HCT116 (cell line): ENCODE measurements at regions not wholly inside any gene's neighbourhood (a gene's known extent, or its start where the extent isn't known, plus 50 kb on each side); places are given as distances from the start of the nearest gene placed in this dataset.

Experiments
- ATAC-seq: fragments of 200-7000 bp; cut with Tn5 transposase; 2 replicates; pipeline ENCODE4 v1.9.1; 2020; ENCODE audit warnings: mild to moderate bottlenecking, moderate library complexity
- BruUV-seq: library from RNA; stranded (reverse); fragments of 400-500 nt; replicated peaks from 2 replicates; lab custom pipeline; 2021; lab: Mats Ljungman, UMichigan
- CTCF ChIA-PET: fragments of 300-600 bp; sonication (Branson Sonifier 250); formaldehyde crosslinking; loops from one replicate; lab custom pipeline; 2021; ENCODE audit warnings: antibody characterized with exemption; lab: Charles Lee
- POLR2A ChIA-PET: fragments of 300-600, 350-600 bp; sonication (Branson Sonifier 250); formaldehyde crosslinking; loops from one replicate; lab custom pipeline; 2021; ENCODE audit warnings: antibody characterized with exemption; lab: Charles Lee
- RAD21 ChIA-PET, 2 experiments: fragments of 300-600 bp; sonication (Branson Sonifier 250); formaldehyde crosslinking; loops; one replicate each; lab custom pipeline; 2023; ENCODE audit warnings: low total read pairs in 2 of 2; ENCODE audit not compliant: uncharacterized antibody in 2 of 2, unreplicated experiment in 2 of 2, low non-redundant PET in 1 of 2; lab: Charles Lee
- DNase-seq: peaks from one replicate; pipeline ENCODE4 v3.0.0-alpha.2; 2010; ENCODE audit warnings: low read depth, low spot score
- H2AFZ ChIP-seq: fragments of 200-600 bp; shearing (Covaris generic), sonication (generic); 2 replicates; pipeline ENCODE4 v1.6.1; 2017; ENCODE audit warnings: low read depth, mixed run types, mixed read lengths, antibody characterized with exemption, low read length; ENCODE audit not compliant: poor library complexity, severe bottlenecking
- H3K27ac ChIP-seq: 2 replicates; pipeline ENCODE4 v1.5.1; 2012; ENCODE audit warnings: low read depth, low read length
- H3K27me3 ChIP-seq: fragments of 200-600 bp; sonication (generic); 2 replicates; pipeline ENCODE4 v1.6.1; 2016; ENCODE audit warnings: mixed run types, low read length, mixed read lengths; ENCODE audit not compliant: insufficient read depth
- H3K36me3 ChIP-seq, 2 experiments: fragments of 200-500 bp in 1 of 2; fragments of 200-600 bp in 1 of 2; sonication (Bioruptor generic) in 1 of 2; sonication (generic) in 1 of 2; 2 replicates each; pipeline versions ENCODE4 v1.5.1 to v1.6.1; 2014 to 2016; ENCODE audit warnings: low read length in 2 of 2, inconsistent platforms in 1 of 2, mixed read lengths in 1 of 2, mixed run types in 1 of 2; ENCODE audit not compliant: insufficient read depth in 2 of 2, control insufficient read depth in 1 of 2
- H3K4me1 ChIP-seq, 2 experiments: fragments of 200-600 bp in 1 of 2; sonication (generic) in 1 of 2; 2 replicates each; pipeline versions ENCODE4 v1.5.1 to v1.6.1; 2012 to 2017; ENCODE audit warnings: low read length in 2 of 2, inconsistent platforms in 1 of 2, mild to moderate bottlenecking in 1 of 2, mixed read lengths in 1 of 2, mixed run types in 1 of 2, moderate library complexity in 1 of 2; ENCODE audit not compliant: insufficient read depth in 2 of 2, control insufficient read depth in 1 of 2
- H3K4me2 ChIP-seq: fragments of 200-600 bp; sonication (generic); 2 replicates; pipeline ENCODE4 v1.6.1; 2017; ENCODE audit warnings: mixed run types, low read length, mixed read lengths
- H3K4me3 ChIP-seq, 2 experiments: fragments of 200-600 bp in 1 of 2; sonication (generic) in 1 of 2; replicated peaks in 1 of 2; 2 replicates each; pipeline ENCODE4 v1.5.1; 2011 to 2016; ENCODE audit warnings: low read length in 2 of 2, control low read depth in 1 of 2, low read depth in 1 of 2, mild to moderate bottlenecking in 1 of 2, mixed read lengths in 1 of 2, mixed run types in 1 of 2
- H3K79me2 ChIP-seq: fragments of 200-600 bp; sonication (generic); 2 replicates; pipeline ENCODE4 v1.6.1; 2017; ENCODE audit warnings: mild to moderate bottlenecking, mixed run types, low read length, moderate library complexity, mixed read lengths; ENCODE audit not compliant: insufficient read depth
- H3K9ac ChIP-seq: fragments of 200-600 bp; sonication (generic); 2 replicates; pipeline ENCODE4 v1.6.1; 2016; ENCODE audit warnings: low read length, mixed read lengths
- H3K9me2 ChIP-seq: fragments of 200-600 bp; sonication (generic), shearing (Covaris generic); 2 replicates; pipeline ENCODE4 v1.6.1; 2017; ENCODE audit warnings: mixed run types, mild to moderate bottlenecking, moderate library complexity; ENCODE audit not compliant: insufficient read depth
- H3K9me3 ChIP-seq, 2 experiments: fragments of 200-500 bp in 1 of 2; fragments of 200-600 bp in 1 of 2; sonication (Bioruptor generic) in 1 of 2; sonication (generic) in 1 of 2; 2 replicates each; pipeline ENCODE4 v1.6.1; 2014 to 2017; ENCODE audit warnings: low read length in 2 of 2, mixed read lengths in 2 of 2, inconsistent platforms in 1 of 2, low read depth in 1 of 2, mild to moderate bottlenecking in 1 of 2, mixed run types in 1 of 2, moderate library complexity in 1 of 2; ENCODE audit not compliant: control insufficient read depth in 1 of 2, insufficient read depth in 1 of 2
- H4K20me1 ChIP-seq: fragments of 200-600 bp; sonication (generic), shearing (Covaris generic); 2 replicates; pipeline ENCODE4 v1.6.1; 2017; ENCODE audit warnings: mixed run types, mild to moderate bottlenecking, moderate library complexity; ENCODE audit not compliant: insufficient read depth
- ATF3 ChIP-seq: IDR thresholded peaks from 2 replicates; pipeline ENCODE4 v1.6.1; 2012
- CBX3 ChIP-seq: IDR thresholded peaks from 2 replicates; pipeline ENCODE4 v1.6.1; 2012; ENCODE audit warnings: low read depth
- EZH2 ChIP-seq: fragments of 200-600 bp; sonication (generic); IDR thresholded peaks from 2 replicates; pipeline ENCODE4 v1.6.1; 2017; ENCODE audit warnings: antibody characterized with exemption, mixed run types
- FOSL1 ChIP-seq: IDR thresholded peaks from 2 replicates; pipeline ENCODE4 v1.6.1; 2012; ENCODE audit warnings: low read depth
- JUND ChIP-seq: IDR thresholded peaks from 2 replicates; pipeline ENCODE4 v1.6.1; 2012
- MAX ChIP-seq: IDR thresholded peaks from 2 replicates; pipeline ENCODE4 v1.6.1; 2012
- POLR2AphosphoS5 ChIP-seq: IDR thresholded peaks from 2 replicates; pipeline ENCODE4 v1.6.1; 2011; ENCODE audit warnings: mild to moderate bottlenecking, low read depth, low read length, moderate library complexity
- RAD21 ChIP-seq: IDR thresholded peaks from 2 replicates; pipeline ENCODE4 v1.6.1; 2012; ENCODE audit warnings: low read depth, mild to moderate bottlenecking
- SP1 ChIP-seq: IDR thresholded peaks from 2 replicates; pipeline ENCODE4 v1.6.1; 2012; ENCODE audit warnings: low read depth
- SRF ChIP-seq: IDR thresholded peaks from 2 replicates; pipeline ENCODE4 v1.6.1; 2012; ENCODE audit warnings: low read depth
- YY1 ChIP-seq: IDR thresholded peaks from 2 replicates; pipeline ENCODE4 v1.6.1; 2011; ENCODE audit warnings: low read length, low read depth, moderate library complexity, mild to moderate bottlenecking; ENCODE audit not compliant: insufficient replicate concordance; ENCODE audit errors: extremely low read depth
- intact Hi-C: fragments of 100-400 bp; cut with micrococcal nuclease; formaldehyde crosslinking; loops from 2 replicates; pipeline ENCODE4 v1.10.0; 2022
- TF ChIP-seq, protein P1 (sequence below): IDR thresholded peaks from 2 replicates; pipeline ENCODE4 v1.6.1; 2012; ENCODE audit warnings: low read depth

DNA sequence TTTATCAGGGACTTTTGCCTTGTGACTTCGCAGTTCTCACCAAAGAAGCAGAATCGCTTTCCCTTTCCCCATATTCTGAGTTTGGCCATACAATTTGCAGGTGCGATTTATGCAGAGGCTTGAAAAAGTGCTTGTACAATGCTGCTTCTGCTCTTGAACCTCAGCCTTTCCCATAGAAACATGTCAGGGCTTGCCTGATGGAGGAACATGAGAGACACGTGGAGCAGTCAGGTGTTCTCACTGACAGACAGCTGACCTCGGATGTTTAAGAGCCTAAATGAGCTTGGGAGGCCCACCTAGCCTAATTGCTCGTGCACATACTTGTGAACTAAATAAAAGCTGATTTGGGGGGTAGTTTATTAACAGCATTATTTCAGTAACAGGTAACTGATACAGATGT lies 290.0 kb downstream of the S1PR1 start (continued):
- TF ChIP-seq, protein P1, sequence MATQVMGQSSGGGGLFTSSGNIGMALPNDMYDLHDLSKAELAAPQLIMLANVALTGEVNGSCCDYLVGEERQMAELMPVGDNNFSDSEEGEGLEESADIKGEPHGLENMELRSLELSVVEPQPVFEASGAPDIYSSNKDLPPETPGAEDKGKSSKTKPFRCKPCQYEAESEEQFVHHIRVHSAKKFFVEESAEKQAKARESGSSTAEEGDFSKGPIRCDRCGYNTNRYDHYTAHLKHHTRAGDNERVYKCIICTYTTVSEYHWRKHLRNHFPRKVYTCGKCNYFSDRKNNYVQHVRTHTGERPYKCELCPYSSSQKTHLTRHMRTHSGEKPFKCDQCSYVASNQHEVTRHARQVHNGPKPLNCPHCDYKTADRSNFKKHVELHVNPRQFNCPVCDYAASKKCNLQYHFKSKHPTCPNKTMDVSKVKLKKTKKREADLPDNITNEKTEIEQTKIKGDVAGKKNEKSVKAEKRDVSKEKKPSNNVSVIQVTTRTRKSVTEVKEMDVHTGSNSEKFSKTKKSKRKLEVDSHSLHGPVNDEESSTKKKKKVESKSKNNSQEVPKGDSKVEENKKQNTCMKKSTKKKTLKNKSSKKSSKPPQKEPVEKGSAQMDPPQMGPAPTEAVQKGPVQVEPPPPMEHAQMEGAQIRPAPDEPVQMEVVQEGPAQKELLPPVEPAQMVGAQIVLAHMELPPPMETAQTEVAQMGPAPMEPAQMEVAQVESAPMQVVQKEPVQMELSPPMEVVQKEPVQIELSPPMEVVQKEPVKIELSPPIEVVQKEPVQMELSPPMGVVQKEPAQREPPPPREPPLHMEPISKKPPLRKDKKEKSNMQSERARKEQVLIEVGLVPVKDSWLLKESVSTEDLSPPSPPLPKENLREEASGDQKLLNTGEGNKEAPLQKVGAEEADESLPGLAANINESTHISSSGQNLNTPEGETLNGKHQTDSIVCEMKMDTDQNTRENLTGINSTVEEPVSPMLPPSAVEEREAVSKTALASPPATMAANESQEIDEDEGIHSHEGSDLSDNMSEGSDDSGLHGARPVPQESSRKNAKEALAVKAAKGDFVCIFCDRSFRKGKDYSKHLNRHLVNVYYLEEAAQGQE: no peak
- TF ChIP-seq MAX (no peak), FOSL1 (no peak), SRF (no peak), RAD21 (no peak), CBX3 (no peak), POLR2AphosphoS5 (no peak), YY1 (no peak), EZH2 (no peak), ATF3 (no peak)

DNA sequence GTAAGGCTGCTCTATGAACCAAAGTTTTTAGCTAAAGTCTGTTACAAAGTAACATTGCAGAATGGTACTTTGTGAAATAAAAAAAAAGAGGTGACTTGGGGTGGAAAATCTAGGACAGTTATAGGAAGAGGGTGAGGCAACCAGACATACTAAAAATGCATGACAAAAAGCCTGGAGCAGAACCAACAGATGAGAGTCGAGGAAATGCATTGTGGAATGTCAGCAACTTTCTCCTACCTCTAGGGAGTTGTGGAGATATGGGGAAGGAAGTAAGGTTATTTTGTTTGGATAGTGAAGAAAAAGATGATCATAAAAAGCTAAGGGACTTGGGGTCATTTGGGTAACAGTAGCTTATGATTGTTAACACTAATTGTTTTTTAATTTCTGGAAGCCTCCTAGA lies 295.6 kb downstream of the S1PR1 start:
- no peaks in the 10 kb centered on the region for H3K9me3 ChIP-seq
- no TSS peak for BruUV-seq
- H3K27ac ChIP-seq: no peak overlapping the region
- no peak overlapping the region for H3K9ac ChIP-seq
- H3K9me2 ChIP-seq: no peaks in the 10 kb centered on the region
- POLR2A ChIA-PET: no interaction called here
- H3K27me3 ChIP-seq: no peaks in the 10 kb centered on the region
- intact Hi-C loops: no loop called here
- no peaks in the 10 kb centered on the region for H4K20me1 ChIP-seq
- no peak overlapping the region for H3K4me2 ChIP-seq
- CTCF ChIA-PET: no interaction called here
- DNase-seq: no peak
- no peak for ATAC-seq
- no peak overlapping the region for H2AFZ ChIP-seq
- TF ChIP-seq, protein P1: no peak
- no peak for TF ChIP-seq SP1
- TF ChIP-seq JUND: no peak
- no peak for TF ChIP-seq YY1
- H3K79me2 ChIP-seq: no peaks in the 10 kb centered on the region
- RAD21 ChIA-PET: no interaction called here
- no peak overlapping the region for H3K4me3 ChIP-seq
- no peaks in the 10 kb centered on the region for H3K4me1 ChIP-seq
- H3K36me3 ChIP-seq: no peaks in the 10 kb centered on the region
